ENCODE measurements at regions not wholly inside any gene's neighbourhood (a gene's known extent, or its start where the extent isn't known, plus 50 kb on each side); places are given as distances from the start of the nearest gene placed in this dataset.

GRCh38 chr19:46952874-46953273, 66.8 kb upstream of the NPAS1 start:
- peaks cover 58% of the 10 kb centered on the region for H3K4me1 ChIP-seq (ENCODE audit: control insufficient read depth, insufficient read depth, low read length)
- DNase-seq = no peak
- TF ChIP-seq, protein P1, sequence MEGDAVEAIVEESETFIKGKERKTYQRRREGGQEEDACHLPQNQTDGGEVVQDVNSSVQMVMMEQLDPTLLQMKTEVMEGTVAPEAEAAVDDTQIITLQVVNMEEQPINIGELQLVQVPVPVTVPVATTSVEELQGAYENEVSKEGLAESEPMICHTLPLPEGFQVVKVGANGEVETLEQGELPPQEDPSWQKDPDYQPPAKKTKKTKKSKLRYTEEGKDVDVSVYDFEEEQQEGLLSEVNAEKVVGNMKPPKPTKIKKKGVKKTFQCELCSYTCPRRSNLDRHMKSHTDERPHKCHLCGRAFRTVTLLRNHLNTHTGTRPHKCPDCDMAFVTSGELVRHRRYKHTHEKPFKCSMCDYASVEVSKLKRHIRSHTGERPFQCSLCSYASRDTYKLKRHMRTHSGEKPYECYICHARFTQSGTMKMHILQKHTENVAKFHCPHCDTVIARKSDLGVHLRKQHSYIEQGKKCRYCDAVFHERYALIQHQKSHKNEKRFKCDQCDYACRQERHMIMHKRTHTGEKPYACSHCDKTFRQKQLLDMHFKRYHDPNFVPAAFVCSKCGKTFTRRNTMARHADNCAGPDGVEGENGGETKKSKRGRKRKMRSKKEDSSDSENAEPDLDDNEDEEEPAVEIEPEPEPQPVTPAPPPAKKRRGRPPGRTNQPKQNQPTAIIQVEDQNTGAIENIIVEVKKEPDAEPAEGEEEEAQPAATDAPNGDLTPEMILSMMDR (IDR thresholded peaks at IDR 0.05) = no peak
- intact Hi-C loops (cut with micrococcal nuclease) = no loop called here
- Mint-ChIP-seq H3K4me3 (peak overlapping the region; percentile 69), H3K9me3 (no peaks in the 10 kb centered on the region), H3K27me3 (ENCODE audit: low read depth in 2 of 2) (no peaks in the 10 kb centered on the region), H3K27ac (peak overlapping the region; percentile 92 to 93), H3K4me1 (peaks cover 66 to 68% of the 10 kb centered on the region in 2 donors), H3K36me3 (no peaks in the 10 kb centered on the region)
- no peak for ATAC-seq
- 96% methylated on average over 4 of the region's 5 CpGs for WGBS (ENCODE audit: insufficient coverage)
- H3K27ac ChIP-seq (ENCODE audit: low read length) = no peak overlapping the region
- no peaks in the 10 kb centered on the region for H3K36me3 ChIP-seq (ENCODE audit: control insufficient read depth, insufficient read depth, low read length)
- H3K27me3 ChIP-seq (ENCODE audit: control insufficient read depth, insufficient read depth, low read length) = no peaks in the 10 kb centered on the region
- H3K9me3 ChIP-seq (ENCODE audit: control insufficient read depth, insufficient read depth, low read length) = no peaks in the 10 kb centered on the region
- H3K4me3 ChIP-seq (ENCODE audit: low read length) = no peak overlapping the region

- peak overlapping the region; percentile 79 for H3K27ac ChIP-seq (ENCODE audit: low read length)
- no peak overlapping the region for H3K4me3 ChIP-seq (ENCODE audit: low read length)
- intact Hi-C loops (cut with micrococcal nuclease) = loop anchor here (2.0 kb wide), 1 partner anchor 17 kb away; no protein-coding TSS in a partner anchor
- no peaks in the 10 kb centered on the region for H3K36me3 ChIP-seq (ENCODE audit: control insufficient read depth, insufficient read depth, low read length)
- Mint-ChIP-seq H3K36me3 (no peaks in the 10 kb centered on the region), H3K27me3 (ENCODE audit: low read depth in 2 of 2) (no peaks in the 10 kb centered on the region), H3K4me3 (peak overlapping the region; percentile 81), H3K27ac (peak overlapping the region; percentile 92 to 93), H3K9me3 (no peaks in the 10 kb centered on the region), H3K4me1 (peaks cover 66 to 68% of the 10 kb centered on the region in 2 donors)
- 91% methylated on average over 6 of the region's 6 CpGs for WGBS (ENCODE audit: insufficient coverage)
- H3K4me1 ChIP-seq (ENCODE audit: control insufficient read depth, insufficient read depth, low read length) = peaks cover 62% of the 10 kb centered on the region
- H3K9me3 ChIP-seq (ENCODE audit: control insufficient read depth, insufficient read depth, low read length) = no peaks in the 10 kb centered on the region
- no peaks in the 10 kb centered on the region for H3K27me3 ChIP-seq (ENCODE audit: control insufficient read depth, insufficient read depth, low read length)
- TF ChIP-seq, protein P1 (IDR thresholded peaks at IDR 0.05) = no peak
- DNase-seq = no peak
- ATAC-seq = no peak
These were observed 65.6 kb upstream of the NPAS1 start for GRCh38 chr19:46953955-46954501.

GRCh38 chr19:46954502-46954992, 65.1 kb upstream of the NPAS1 start:
- intact Hi-C loops (cut with micrococcal nuclease) = loop anchor here (2.0 kb wide), 1 partner anchor 18 kb away; no protein-coding TSS in a partner anchor
- H3K27me3 Mint-ChIP-seq (ENCODE audit: low read depth in 2 of 2) = no peaks in the 10 kb centered on the region
- ATAC-seq = peak in 2 of 3 donors; percentile 3 to 7
- no peak overlapping the region for H3K4me3 ChIP-seq (ENCODE audit: low read length)
- DNase-seq = peak in 1 of 2 donors; percentile 43
- peak overlapping the region; percentile 79 for H3K27ac ChIP-seq (ENCODE audit: low read length)
- no peaks in the 10 kb centered on the region for H3K36me3 Mint-ChIP-seq
- WGBS (ENCODE audit: insufficient coverage) = 52% methylated on average over 7 of the region's 7 CpGs
- H3K27me3 ChIP-seq (ENCODE audit: control insufficient read depth, insufficient read depth, low read length) = no peaks in the 10 kb centered on the region
- peak overlapping the region; percentile 81 for H3K4me3 Mint-ChIP-seq
- H3K9me3 Mint-ChIP-seq = no peaks in the 10 kb centered on the region
- H3K4me1 ChIP-seq (ENCODE audit: control insufficient read depth, insufficient read depth, low read length) = peaks cover 60% of the 10 kb centered on the region
- H3K36me3 ChIP-seq (ENCODE audit: control insufficient read depth, insufficient read depth, low read length) = no peaks in the 10 kb centered on the region
- TF ChIP-seq, protein P1 (IDR thresholded peaks at IDR 0.05) = no peak
- peaks cover 65 to 66% of the 10 kb centered on the region in 2 donors for H3K4me1 Mint-ChIP-seq
- peak overlapping the region; percentile 92 to 93 for H3K27ac Mint-ChIP-seq
- no peaks in the 10 kb centered on the region for H3K9me3 ChIP-seq (ENCODE audit: control insufficient read depth, insufficient read depth, low read length)
